Neural progenitor cell (in vitro differentiated cells): ENCODE measurements at regions not wholly inside any gene's neighbourhood (a gene's known extent, or its start where the extent isn't known, plus 50 kb on each side); places are given as distances from the start of the nearest gene placed in this dataset.
A peak's percentile ranks its signal among the peaks of the same experiment; 100 is the strongest.

Experiments used
- DNase-seq: peaks from one replicate; pipeline ENCODE4 v3.0.0-alpha.2; 2016; ENCODE audit warnings: low spot score
- H2AFZ ChIP-seq: fragments of 200-600 bp; sonication (generic); replicated peaks from 2 replicates; pipeline ENCODE4 v1.6.1; 2016; ENCODE audit warnings: antibody characterized with exemption
- H3F3A ChIP-seq: fragments of 200-600 bp; sonication (generic); 2 replicates; pipeline ENCODE4 v1.6.1; 2016; ENCODE audit warnings: antibody characterized with exemption, low read depth
- H3K27ac ChIP-seq: fragments of 200-600 bp; sonication (generic); 2 replicates; pipeline ENCODE4 v1.5.1; 2016; ENCODE audit warnings: mild to moderate bottlenecking
- H3K27me3 ChIP-seq: fragments of 200-600 bp; sonication (generic); 2 replicates; pipeline ENCODE4 v1.6.1; 2016; ENCODE audit warnings: mild to moderate bottlenecking, moderate library complexity
- H3K36me3 ChIP-seq: fragments of 200-600 bp; sonication (generic); 2 replicates; pipeline ENCODE4 v1.5.1; 2016
- H3K4me1 ChIP-seq: fragments of 200-600 bp; sonication (generic); 2 replicates; pipeline ENCODE4 v1.6.1; 2016; ENCODE audit warnings: mixed run types
- H3K4me2 ChIP-seq: fragments of 200-600 bp; sonication (generic); 2 replicates; pipeline ENCODE4 v1.6.1; 2016
- H3K4me3 ChIP-seq: fragments of 200-600 bp; sonication (generic); 2 replicates; pipeline ENCODE4 v1.5.1; 2016
- H3K79me2 ChIP-seq: fragments of 200-600 bp; sonication (generic); 2 replicates; pipeline ENCODE4 v1.6.1; 2016; ENCODE audit warnings: low read depth
- H3K9ac ChIP-seq: fragments of 200-600 bp; sonication (generic); 2 replicates; pipeline ENCODE4 v1.6.1; 2016
- H3K9me3 ChIP-seq: fragments of 200-600 bp; sonication (generic); 2 replicates; pipeline ENCODE4 v1.5.1; 2016; ENCODE audit warnings: low read depth
- H4K20me1 ChIP-seq: fragments of 200-600 bp; sonication (generic); 2 replicates; pipeline ENCODE4 v1.6.1; 2016; ENCODE audit warnings: low read depth
- H3K27ac Mint-ChIP-seq: 3 replicates; pipeline ENCODE4 v1.8.0; 2021; ENCODE audit warnings: mixed read lengths
- H3K27me3 Mint-ChIP-seq: 2 replicates; pipeline ENCODE4 v1.8.0; 2022; ENCODE audit warnings: low read depth, mild to moderate bottlenecking, inconsistent platforms, moderate library complexity, mixed read lengths; ENCODE audit not compliant: insufficient read depth
- H3K36me3 Mint-ChIP-seq: 3 replicates; pipeline ENCODE4 v1.8.0; 2021; ENCODE audit warnings: mixed read lengths
- H3K4me1 Mint-ChIP-seq: 3 replicates; pipeline ENCODE4 v1.8.0; 2021; ENCODE audit warnings: mixed read lengths
- H3K4me3 Mint-ChIP-seq: 3 replicates; pipeline ENCODE4 v1.8.0; 2021; ENCODE audit warnings: mild to moderate bottlenecking, moderate library complexity, mixed read lengths
- H3K9me3 Mint-ChIP-seq: 3 replicates; pipeline ENCODE4 v1.8.0; 2020; ENCODE audit warnings: mixed read lengths
- CTCF ChIP-seq: fragments of 200-600 bp; sonication (generic); IDR thresholded peaks from 2 replicates; pipeline ENCODE4 v1.5.1; 2017; ENCODE audit warnings: antibody characterized with exemption, mild to moderate bottlenecking
- EZH2 ChIP-seq: fragments of 200-600 bp; sonication (generic); IDR thresholded peaks from 2 replicates; pipeline ENCODE4 v1.6.1; 2017; ENCODE audit warnings: antibody characterized with exemption, mild to moderate bottlenecking, moderate library complexity
- EZH2phosphoT487 ChIP-seq: fragments of 200-600 bp; sonication (generic); IDR thresholded peaks from 2 replicates; pipeline ENCODE4 v1.6.1; 2017; ENCODE audit warnings: antibody characterized with exemption

GRCh38 chr18:10072671-10073175 lies 158.9 kb downstream of the VAPA start:
- Histone ChIP-seq H3F3A (no peaks in the 10 kb centered on the region), H3K36me3 (no peaks in the 10 kb centered on the region), H3K9ac (no peak overlapping the region), H3K4me2 (no peak overlapping the region), H2AFZ (no peak overlapping the region), H3K79me2 (no peaks in the 10 kb centered on the region), H3K9me3 (no peaks in the 10 kb centered on the region), H3K27ac (no peak overlapping the region), H3K4me1 (peaks cover 5% of the 10 kb centered on the region), H3K27me3 (no peaks in the 10 kb centered on the region), H3K4me3 (no peak overlapping the region), H4K20me1 (no peaks in the 10 kb centered on the region)
- TF ChIP-seq EZH2 = no peak
- TF ChIP-seq EZH2phosphoT487 = no peak
- no peak for TF ChIP-seq CTCF
- Mint-ChIP-seq H3K27ac (peak overlapping the region; percentile 57), H3K4me1 (peaks cover 70% of the 10 kb centered on the region), H3K4me3 (no peak overlapping the region), H3K9me3 (peaks cover 6% of the 10 kb centered on the region), H3K36me3 (no peaks in the 10 kb centered on the region), H3K27me3 (peaks cover 12% of the 10 kb centered on the region)
- no peak for DNase-seq

- Mint-ChIP-seq H3K27me3 (peaks cover 10% of the 10 kb centered on the region), H3K4me1 (peaks cover 64% of the 10 kb centered on the region), H3K27ac (peak overlapping the region; percentile 51), H3K9me3 (peaks cover 6% of the 10 kb centered on the region), H3K36me3 (no peaks in the 10 kb centered on the region), H3K4me3 (no peak overlapping the region)
- Histone ChIP-seq H3K9me3 (no peaks in the 10 kb centered on the region), H3K4me1 (peaks cover 5% of the 10 kb centered on the region), H3K4me3 (no peak overlapping the region), H4K20me1 (no peaks in the 10 kb centered on the region), H3K79me2 (no peaks in the 10 kb centered on the region), H2AFZ (no peak overlapping the region), H3K27me3 (no peaks in the 10 kb centered on the region), H3F3A (no peaks in the 10 kb centered on the region), H3K27ac (no peak overlapping the region), H3K4me2 (no peak overlapping the region), H3K36me3 (no peaks in the 10 kb centered on the region), H3K9ac (no peak overlapping the region)
- TF ChIP-seq EZH2 (no peak), CTCF (no peak), EZH2phosphoT487 (no peak)
- DNase-seq = no peak
These were observed 160.3 kb downstream of the VAPA start for GRCh38 chr18:10074110-10074509.

DNA sequence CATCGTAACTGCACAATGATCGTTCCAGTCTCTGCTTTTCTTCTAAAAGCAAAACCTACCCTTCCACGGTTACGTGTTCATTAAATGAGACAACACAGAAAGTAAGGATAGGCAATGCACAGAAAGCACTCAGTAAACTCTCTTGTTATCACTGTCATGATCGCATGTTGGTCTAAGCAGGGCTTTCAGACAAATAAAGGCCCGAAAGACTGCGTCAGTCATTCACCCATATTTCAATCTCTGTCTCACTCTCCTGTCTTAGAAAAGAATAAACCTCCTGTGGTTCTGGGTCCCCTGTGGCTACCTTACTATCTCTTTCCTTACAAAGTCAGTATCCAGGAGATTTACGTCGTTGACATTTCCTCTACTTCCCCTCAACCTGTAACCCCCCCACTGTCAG lies 160.9 kb downstream of the VAPA start:
- peaks cover 10% of the 10 kb centered on the region for H3K27me3 Mint-ChIP-seq
- Histone ChIP-seq H3K79me2 (no peaks in the 10 kb centered on the region), H4K20me1 (no peaks in the 10 kb centered on the region), H2AFZ (no peak overlapping the region), H3K9ac (no peak overlapping the region), H3K4me3 (no peak overlapping the region), H3K27me3 (no peaks in the 10 kb centered on the region), H3F3A (no peaks in the 10 kb centered on the region), H3K4me2 (no peak overlapping the region), H3K27ac (no peak overlapping the region), H3K4me1 (peaks cover 5% of the 10 kb centered on the region), H3K36me3 (no peaks in the 10 kb centered on the region), H3K9me3 (no peaks in the 10 kb centered on the region)
- H3K27ac Mint-ChIP-seq = peak overlapping the region; percentile 75
- peaks cover 8% of the 10 kb centered on the region for H3K9me3 Mint-ChIP-seq
- H3K36me3 Mint-ChIP-seq = no peaks in the 10 kb centered on the region
- H3K4me3 Mint-ChIP-seq = no peak overlapping the region
- no peak for DNase-seq
- TF ChIP-seq EZH2 (no peak), CTCF (no peak), EZH2phosphoT487 (no peak)
- H3K4me1 Mint-ChIP-seq = peaks cover 61% of the 10 kb centered on the region
